ENCODE measurements at regions not wholly inside any gene's neighbourhood (a gene's known extent, or its start where the extent isn't known, plus 50 kb on each side); places are given as distances from the start of the nearest gene placed in this dataset.
A peak's percentile ranks its signal among the peaks of the same experiment; 100 is the strongest.
"Not testable (repeated sequence)": the region's sequence is repeated elsewhere in the genome, so short reads cannot be mapped to it uniquely, and the experiment has no call there.

GRCh38 chr1:146670832-146671566, 267.1 kb upstream of the NBPF12 start:
- not testable (repeated sequence) for DNase-seq (ENCODE audit: low read depth); H3K4me3 ChIP-seq (ENCODE audit: low read depth, low read length)

GRCh38 chr1:146666275-146666674, 271.8 kb upstream of the NBPF12 start:
- not testable (repeated sequence) for DNase-seq (ENCODE audit: low read depth); H3K4me3 ChIP-seq (ENCODE audit: low read depth, low read length)

DNA sequence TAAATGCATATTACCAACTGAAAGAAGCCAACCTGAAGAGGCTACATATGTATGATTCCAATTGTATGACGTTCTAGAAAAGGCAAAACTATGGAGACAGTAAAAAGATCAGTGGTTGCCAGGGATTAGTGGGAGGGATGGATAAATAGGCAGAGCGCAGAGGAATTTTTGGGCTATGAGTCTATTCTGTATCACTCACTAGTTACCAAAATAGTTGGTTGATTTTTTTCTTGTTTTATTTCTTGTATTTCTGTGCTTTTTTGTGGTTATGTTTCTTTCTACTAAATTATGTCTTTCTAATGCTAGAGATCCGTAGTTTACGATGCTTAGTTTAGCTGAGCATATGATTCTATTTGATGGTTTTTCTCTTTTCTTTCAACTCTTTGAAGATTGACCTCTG, 277.9 kb upstream of the NBPF12 start:
- not testable (repeated sequence) for DNase-seq (ENCODE audit: low read depth); H3K4me3 ChIP-seq (ENCODE audit: low read depth, low read length)

GRCh38 chr1:146656356-146657060, 281.6 kb upstream of the NBPF12 start:
- not testable (repeated sequence) for DNase-seq (ENCODE audit: low read depth); H3K4me3 ChIP-seq (ENCODE audit: low read depth, low read length)

- not testable (repeated sequence) for DNase-seq (ENCODE audit: low read depth); H3K4me3 ChIP-seq (ENCODE audit: low read depth, low read length)
Observed at GRCh38 chr1:146654763-146655162, 283.4 kb upstream of the NBPF12 start.

DNA sequence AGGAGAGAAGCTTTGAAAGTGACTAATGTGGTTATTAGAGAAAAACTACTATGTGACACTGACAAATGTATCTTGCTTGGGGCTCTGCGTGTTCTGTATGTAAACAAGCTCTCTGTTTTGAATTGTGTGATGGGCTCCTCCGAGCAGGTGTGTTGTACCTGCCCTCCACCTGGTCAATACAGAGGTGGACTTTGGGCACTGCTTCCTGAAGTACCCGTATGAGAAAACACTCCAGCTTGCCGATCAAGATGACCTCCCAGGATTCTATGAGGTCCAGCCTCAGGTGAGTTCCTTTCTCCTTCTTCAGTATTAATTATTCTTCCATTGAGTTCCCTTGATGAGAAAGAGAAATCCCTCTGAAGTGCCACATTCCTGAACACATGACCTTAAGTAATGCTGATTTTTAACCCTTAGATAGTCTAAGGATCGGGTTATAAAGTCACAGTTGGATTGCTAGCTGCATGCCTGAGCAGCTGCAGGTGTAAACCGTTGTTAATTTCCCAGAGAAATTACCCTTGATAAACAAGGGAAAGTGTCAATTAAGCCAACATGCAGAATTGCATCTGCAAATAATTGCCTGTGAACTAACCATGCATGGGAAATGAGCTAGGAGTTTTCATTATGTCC, 292.0 kb upstream of the NBPF12 start:
- H3K4me3 ChIP-seq (ENCODE audit: low read depth, low read length); DNase-seq (ENCODE audit: low read depth): not testable (repeated sequence)

- not testable (repeated sequence) for DNase-seq (ENCODE audit: low read depth); H3K4me3 ChIP-seq (ENCODE audit: low read depth, low read length)
Observed at GRCh38 chr1:146641534-146641933, 296.6 kb upstream of the NBPF12 start.

- H3K4me3 ChIP-seq (ENCODE audit: low read depth, low read length); DNase-seq (ENCODE audit: low read depth): not testable (repeated sequence)
Observed at GRCh38 chr1:146640671-146641070, 297.5 kb upstream of the NBPF12 start.

- not testable (repeated sequence) for DNase-seq (ENCODE audit: low read depth); H3K4me3 ChIP-seq (ENCODE audit: low read depth, low read length)
Observed at GRCh38 chr1:146630302-146630701, 307.8 kb upstream of the NBPF12 start.

GRCh38 chr1:146618582-146618981, 319.5 kb upstream of the NBPF12 start:
- DNase-seq (ENCODE audit: low read depth) = peak; percentile 45
- not testable (repeated sequence) for H3K4me3 ChIP-seq (ENCODE audit: low read depth, low read length)

GRCh38 chr1:146604681-146605080, 333.4 kb upstream of the NBPF12 start:
- not testable (repeated sequence) for DNase-seq (ENCODE audit: low read depth)

GRCh38 chr1:146600720-146601307, 337.3 kb upstream of the NBPF12 start:
- not testable (repeated sequence) for H3K4me3 ChIP-seq (ENCODE audit: low read depth, low read length); DNase-seq (ENCODE audit: low read depth)

More at GRCh38 chr1:146604681-146605080, 333.4 kb upstream of the NBPF12 start:
- not testable (repeated sequence) for H3K4me3 ChIP-seq (ENCODE audit: low read depth, low read length)

DNA sequence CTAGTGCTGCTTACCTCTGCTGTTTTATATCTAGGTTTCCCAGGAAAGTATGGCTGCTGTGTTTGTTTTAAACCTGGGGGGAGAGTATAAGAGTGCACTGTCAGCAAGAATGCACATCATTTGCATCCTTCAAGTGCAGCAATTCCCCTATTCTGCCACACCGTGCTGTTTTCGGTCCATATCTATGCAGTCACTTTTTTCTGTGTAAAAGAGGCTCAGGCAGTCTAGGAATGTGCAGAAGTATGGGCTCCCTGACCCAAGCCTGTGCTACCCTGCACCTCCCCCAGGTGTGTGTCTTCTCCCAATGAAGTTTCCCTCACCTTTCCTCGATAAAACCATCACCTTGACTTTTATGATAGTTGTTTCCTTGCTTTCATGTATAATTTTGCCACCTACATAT, 338.2 kb upstream of the NBPF12 start:
- not testable (repeated sequence) for H3K4me3 ChIP-seq (ENCODE audit: low read depth, low read length); DNase-seq (ENCODE audit: low read depth)

DNA sequence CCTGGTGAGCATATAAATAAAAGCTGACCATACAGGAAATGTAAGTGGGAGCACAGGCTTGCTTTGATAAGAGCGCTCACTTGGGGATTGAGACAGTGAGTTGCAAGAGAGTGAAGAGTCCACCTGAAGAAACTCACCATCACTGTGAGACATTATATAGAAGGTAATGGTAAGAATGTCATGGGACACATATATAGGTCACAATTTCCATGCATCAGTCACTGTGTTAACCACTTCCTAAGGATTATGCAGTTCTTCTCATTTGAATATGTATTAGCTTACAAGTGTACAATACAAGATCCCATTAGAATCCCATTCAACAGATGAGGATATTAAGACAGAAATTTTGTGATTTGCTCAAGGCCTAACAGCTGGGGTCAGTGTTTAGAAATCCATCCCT, 352.4 kb upstream of the NOTCH2NLA start:
- not testable (repeated sequence) for DNase-seq (ENCODE audit: low read depth); H3K4me3 ChIP-seq (ENCODE audit: low read depth, low read length)

DNA sequence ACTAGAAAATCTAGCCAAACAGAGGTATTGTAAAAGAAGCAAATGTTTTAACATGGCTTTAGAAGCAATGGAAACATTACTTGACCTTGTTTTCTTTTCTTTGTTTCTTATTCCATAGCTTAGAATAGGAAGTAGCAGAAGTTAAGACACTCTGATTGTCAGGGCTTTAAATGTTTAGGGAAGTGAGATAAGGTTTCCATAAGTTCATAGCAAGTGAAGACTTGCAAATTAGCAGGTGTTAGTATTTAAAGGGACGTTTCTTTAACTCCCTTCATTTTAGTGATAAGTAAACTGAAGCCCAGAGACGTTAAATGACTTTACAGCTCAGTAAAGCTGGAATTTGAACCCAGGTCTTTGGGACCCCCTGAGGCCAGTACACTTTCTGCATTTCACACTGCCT, 338.7 kb upstream of the NOTCH2NLA start:
- H3K4me3 ChIP-seq (ENCODE audit: low read depth, low read length); DNase-seq (ENCODE audit: low read depth): not testable (repeated sequence)

GRCh38 chr1:146558032-146558431, 329.2 kb upstream of the NOTCH2NLA start:
- DNase-seq (ENCODE audit: low read depth); H3K4me3 ChIP-seq (ENCODE audit: low read depth, low read length): not testable (repeated sequence)

- DNase-seq (ENCODE audit: low read depth); H3K4me3 ChIP-seq (ENCODE audit: low read depth, low read length): not testable (repeated sequence)
Observed at GRCh38 chr1:146556405-146556804, 327.6 kb upstream of the NOTCH2NLA start.

GRCh38 chr1:146552414-146552813, 323.6 kb upstream of the NOTCH2NLA start:
- DNase-seq (ENCODE audit: low read depth); H3K4me3 ChIP-seq (ENCODE audit: low read depth, low read length): not testable (repeated sequence)

- not testable (repeated sequence) for H3K4me3 ChIP-seq (ENCODE audit: low read depth, low read length); DNase-seq (ENCODE audit: low read depth)
Observed at GRCh38 chr1:146548684-146549083, 319.9 kb upstream of the NOTCH2NLA start.
